ENCODE measurements at regions not wholly inside any gene's neighbourhood (a gene's known extent, or its start where the extent isn't known, plus 50 kb on each side); places are given as distances from the start of the nearest gene placed in this dataset.

GRCh38 chr12:62032870-62033269, 227.3 kb upstream of the USP15 start:
- H3K9me3 Mint-ChIP-seq = no peaks in the 10 kb centered on the region
- no peak overlapping the region for H3K9ac ChIP-seq

GRCh38 chr12:62044450-62045135, 215.6 kb upstream of the USP15 start:
- H3F3A ChIP-seq (ENCODE audit: low read depth) = no peaks in the 10 kb centered on the region
- no peaks in the 10 kb centered on the region for H3K79me2 ChIP-seq (ENCODE audit: low read depth)
- H3K4me3 ChIP-seq = no peak overlapping the region
- no peak for DNase-seq (ENCODE audit: low spot score)
- Mint-ChIP-seq H3K27me3 (ENCODE audit: insufficient read depth, low read depth) (peaks cover 1% of the 10 kb centered on the region), H3K36me3 (no peaks in the 10 kb centered on the region), H3K4me3 (no peak overlapping the region), H3K9me3 (no peaks in the 10 kb centered on the region), H3K4me1 (no peaks in the 10 kb centered on the region), H3K27ac (no peak overlapping the region)
- no peak overlapping the region for H3K27ac ChIP-seq
- no peaks in the 10 kb centered on the region for H3K27me3 ChIP-seq
- TF ChIP-seq CTCF (IDR thresholded peaks at IDR 0.05) (no peak), EZH2 (IDR thresholded peaks at IDR 0.05) (no peak), EZH2phosphoT487 (IDR thresholded peaks at IDR 0.05) (no peak)
- H3K4me1 ChIP-seq = no peaks in the 10 kb centered on the region
- no peak overlapping the region for H3K4me2 ChIP-seq
- H3K9ac ChIP-seq = no peak overlapping the region
- peaks cover 4% of the 10 kb centered on the region for H3K9me3 ChIP-seq (ENCODE audit: low read depth)
- peak overlapping the region; percentile 79 for H2AFZ ChIP-seq (replicated peaks)
- H3K36me3 ChIP-seq = no peaks in the 10 kb centered on the region
- no peaks in the 10 kb centered on the region for H4K20me1 ChIP-seq (ENCODE audit: low read depth)

More at GRCh38 chr12:62032870-62033269, 227.3 kb upstream of the USP15 start:
- H3K4me3 Mint-ChIP-seq = no peak overlapping the region
- H3K4me2 ChIP-seq = no peak overlapping the region
- H3K27me3 Mint-ChIP-seq (ENCODE audit: insufficient read depth, low read depth) = no peaks in the 10 kb centered on the region
- no peaks in the 10 kb centered on the region for H3K79me2 ChIP-seq (ENCODE audit: low read depth)
- H3K27me3 ChIP-seq = no peaks in the 10 kb centered on the region
- H3K36me3 Mint-ChIP-seq = no peaks in the 10 kb centered on the region
- H3K4me1 ChIP-seq = no peaks in the 10 kb centered on the region
- H4K20me1 ChIP-seq (ENCODE audit: low read depth) = no peaks in the 10 kb centered on the region
- DNase-seq (ENCODE audit: low spot score) = no peak
- H3F3A ChIP-seq (ENCODE audit: low read depth) = no peaks in the 10 kb centered on the region
- no peak overlapping the region for H3K27ac Mint-ChIP-seq
- no peak overlapping the region for H3K4me3 ChIP-seq
- no peaks in the 10 kb centered on the region for H3K9me3 ChIP-seq (ENCODE audit: low read depth)
- H2AFZ ChIP-seq (replicated peaks) = no peak overlapping the region
- no peaks in the 10 kb centered on the region for H3K4me1 Mint-ChIP-seq
- no peaks in the 10 kb centered on the region for H3K36me3 ChIP-seq
- H3K27ac ChIP-seq = no peak overlapping the region
- no peak for TF ChIP-seq EZH2 (IDR thresholded peaks at IDR 0.05)
- no peak for TF ChIP-seq EZH2phosphoT487 (IDR thresholded peaks at IDR 0.05)
- TF ChIP-seq CTCF (IDR thresholded peaks at IDR 0.05) = no peak

GRCh38 chr12:62045211-62045610, 215.0 kb upstream of the USP15 start:
- H4K20me1 ChIP-seq (ENCODE audit: low read depth) = no peaks in the 10 kb centered on the region
- Mint-ChIP-seq H3K9me3 (no peaks in the 10 kb centered on the region), H3K27me3 (ENCODE audit: insufficient read depth, low read depth) (no peaks in the 10 kb centered on the region), H3K27ac (no peak overlapping the region), H3K36me3 (no peaks in the 10 kb centered on the region), H3K4me3 (no peak overlapping the region), H3K4me1 (no peaks in the 10 kb centered on the region)
- no peak for DNase-seq (ENCODE audit: low spot score)
- no peak overlapping the region for H2AFZ ChIP-seq (replicated peaks)
- H3K9ac ChIP-seq = no peak overlapping the region
- TF ChIP-seq EZH2phosphoT487 (IDR thresholded peaks at IDR 0.05) (no peak), EZH2 (IDR thresholded peaks at IDR 0.05) (no peak), CTCF (IDR thresholded peaks at IDR 0.05) (no peak)
- no peaks in the 10 kb centered on the region for H3K27me3 ChIP-seq
- no peak overlapping the region for H3K27ac ChIP-seq
- no peak overlapping the region for H3K4me3 ChIP-seq
- no peaks in the 10 kb centered on the region for H3F3A ChIP-seq (ENCODE audit: low read depth)
- peaks cover 4% of the 10 kb centered on the region for H3K9me3 ChIP-seq (ENCODE audit: low read depth)
- no peaks in the 10 kb centered on the region for H3K36me3 ChIP-seq
- no peak overlapping the region for H3K4me2 ChIP-seq
- no peaks in the 10 kb centered on the region for H3K4me1 ChIP-seq
- H3K79me2 ChIP-seq (ENCODE audit: low read depth) = no peaks in the 10 kb centered on the region
